ENCODE measurements at regions not wholly inside any gene's neighbourhood (a gene's known extent, or its start where the extent isn't known, plus 50 kb on each side); places are given as distances from the start of the nearest gene placed in this dataset.

GRCh38 chr1:30817548-30817947 is 60.0 kb upstream of the LAPTM5 start:
- no peak overlapping the region for H2AK5ac ChIP-seq (ENCODE audit: insufficient read length, low read length)
- Mint-ChIP-seq H3K27ac (peak overlapping the region in 1 of 3 experiments; percentile 84; a peak in 1 of 7 replicates), H3K4me3 (no peak overlapping the region; a peak in 1 of 5 replicates)

More at GRCh38 chr1:30817548-30817947, 60.0 kb upstream of the LAPTM5 start:
- Mint-ChIP-seq H3K27me3 (ENCODE audit: low read depth) (peaks cover 5% of the 10 kb centered on the region), H3K9me3 (no peaks in the 10 kb centered on the region; a peak in 1 of 5 replicates), H3K36me3 (ENCODE audit: insufficient read depth in 1 of 3, low read depth in 3 of 3) (no peaks in the 10 kb centered on the region), H3K4me1 (peaks cover 33 to 37% of the 10 kb centered on the region in 2 experiments)
- DNase-seq = no peak
- Histone ChIP-seq H4K8ac (replicated peaks; ENCODE audit: insufficient read length, low read depth, low read length) (no peak overlapping the region), H3K4me1 (ENCODE audit: insufficient read depth, low read length) (peaks cover 10% of the 10 kb centered on the region; the same call in 1 of the 2 replicates), H2BK5ac (ENCODE audit: insufficient read length, low read length) (no peak overlapping the region), H3T11ph (ENCODE audit: low read length) (no peak overlapping the region), H3K27me3 (ENCODE audit: insufficient read depth, low read length) (no peaks in the 10 kb centered on the region), H3K79me1 (ENCODE audit: insufficient read depth, low read depth, low read length, poor library complexity, severe bottlenecking) (no peaks in the 10 kb centered on the region), H3K23ac (ENCODE audit: insufficient read length, low read depth, low read length) (no peak overlapping the region), H3K9me3 (ENCODE audit: control insufficient read depth, low read depth, low read length) (no peaks in the 10 kb centered on the region), H2BK12ac (ENCODE audit: insufficient read length, low read depth, low read length) (no peak overlapping the region), H3K23me2 (ENCODE audit: insufficient read length, low read depth, low read length, poor library complexity, severe bottlenecking) (no peaks in the 10 kb centered on the region), H2BK120ac (ENCODE audit: low read depth, low read length, poor library complexity, severe bottlenecking) (no peak overlapping the region), H2BK20ac (ENCODE audit: low read depth, low read length, poor library complexity, severe bottlenecking) (no peak overlapping the region), H4K91ac (ENCODE audit: insufficient read length, low read depth, low read length) (no peak overlapping the region), H3K4me2 (ENCODE audit: insufficient read depth, insufficient read length, low read length) (no peak overlapping the region), H2AFZ (ENCODE audit: low read length) (no peak overlapping the region), H2BK15ac (ENCODE audit: low read depth, low read length) (no peak overlapping the region), H3K79me2 (ENCODE audit: insufficient read depth, low read length) (no peaks in the 10 kb centered on the region), H3K56ac (ENCODE audit: insufficient read length, low read depth, low read length) (no peak overlapping the region), H3K18ac (ENCODE audit: insufficient read length, low read depth, low read length) (no peak overlapping the region), H3K27ac (ENCODE audit: insufficient read length, low read depth, low read length) (no peak overlapping the region), H3K14ac (ENCODE audit: insufficient read depth, low read length) (no peak overlapping the region), H3K9ac (ENCODE audit: extremely low read depth, insufficient read length, low read length) (no peak overlapping the region), H4K5ac (ENCODE audit: insufficient read length, low read depth, low read length) (no peak overlapping the region), H3K4ac (ENCODE audit: low read depth, low read length) (no peak overlapping the region), H4K20me1 (ENCODE audit: control insufficient read depth, insufficient read depth, insufficient read length) (no peaks in the 10 kb centered on the region)
- TF ChIP-seq CTCF (conservative IDR thresholded peaks at IDR 0.05) = no peak
- WGBS (ENCODE audit: extremely low coverage, insufficient read length, low lambda C conversion rate) = no CpG with 5 or more reads among the region's 3 CpGs

Measured in H9 (cell line).